PC-9 (cell line): ENCODE measurements at regions not wholly inside any gene's neighbourhood (a gene's known extent, or its start where the extent isn't known, plus 50 kb on each side); places are given as distances from the start of the nearest gene placed in this dataset.

Experiments
- BruUV-seq: library from RNA; stranded (reverse); fragments of 400-500 nt; replicated peaks from 2 replicates; lab custom pipeline; 2021; lab: Mats Ljungman, UMichigan
- CTCF ChIA-PET: fragments of 300-600 bp; sonication (Branson Sonifier 250); formaldehyde crosslinking; loops from one replicate; lab custom pipeline; 2022; ENCODE audit warnings: antibody characterized with exemption; lab: Charles Lee
- POLR2A ChIA-PET: fragments of 300-600 bp; sonication (Branson Sonifier 250); formaldehyde crosslinking; loops from one replicate; lab custom pipeline; 2022; ENCODE audit warnings: antibody characterized with exemption; ENCODE audit not compliant: unreplicated experiment; lab: Charles Lee
- DNase-seq, 2 experiments: peaks; one replicate each; pipeline versions ENCODE4 v3.0.0 to v3.0.0-alpha.2; 2015 to 2022; ENCODE audit warnings: mixed read lengths in 1 of 2
- H2AFZ ChIP-seq: fragments of 200-600 bp; sonication (generic); 2 replicates; pipeline ENCODE4 v1.8.1; 2017; ENCODE audit warnings: antibody characterized with exemption
- H3F3A ChIP-seq: fragments of 200-600 bp; sonication (generic); 2 replicates; pipeline ENCODE4 v1.8.1; 2017; ENCODE audit warnings: antibody characterized with exemption, mild to moderate bottlenecking, low read depth; ENCODE audit not compliant: insufficient read depth
- H3K27ac ChIP-seq: fragments of 200-600 bp; sonication (generic); 2 replicates; pipeline ENCODE4 v1.6.1; 2016; ENCODE audit warnings: mixed run types
- H3K27me3 ChIP-seq: fragments of 200-600 bp; sonication (generic); 2 replicates; pipeline ENCODE4 v1.6.1; 2016; ENCODE audit warnings: low read depth, mixed run types; ENCODE audit not compliant: insufficient read depth
- H3K36me3 ChIP-seq: fragments of 200-600 bp; sonication (generic); 2 replicates; pipeline ENCODE4 v1.6.1; 2016; ENCODE audit warnings: low read depth, mixed run types
- H3K4me1 ChIP-seq: fragments of 200-600 bp; sonication (generic); replicated peaks from 2 replicates; pipeline ENCODE4 v1.6.1; 2016; ENCODE audit warnings: mixed run types; ENCODE audit not compliant: insufficient read depth
- H3K4me2 ChIP-seq: fragments of 200-600 bp; sonication (generic); 2 replicates; pipeline ENCODE4 v1.6.1; 2017; ENCODE audit warnings: mixed run types
- H3K4me3 ChIP-seq: fragments of 200-600 bp; sonication (generic); 2 replicates; pipeline ENCODE4 v1.6.1; 2016; ENCODE audit warnings: mixed run types
- H3K79me2 ChIP-seq: fragments of 200-600 bp; sonication (generic); 2 replicates; pipeline ENCODE4 v1.6.1; 2017; ENCODE audit warnings: low read depth, mixed run types
- H3K9me2 ChIP-seq: fragments of 200-600 bp; sonication (generic); 2 replicates; pipeline ENCODE4 v1.8.1; 2017; ENCODE audit warnings: mild to moderate bottlenecking; ENCODE audit not compliant: insufficient read depth
- H3K9me3 ChIP-seq: fragments of 200-600 bp; sonication (generic); 2 replicates; pipeline ENCODE4 v1.8.1; 2016; ENCODE audit warnings: low read depth; ENCODE audit not compliant: insufficient read depth
- H4K20me1 ChIP-seq: fragments of 200-600 bp; sonication (generic); 2 replicates; pipeline ENCODE4 v1.8.1; 2017; ENCODE audit not compliant: insufficient read depth
- CTCF ChIP-seq: fragments of 200-600 bp; sonication (generic); conservative IDR thresholded peaks from 2 replicates; pipeline ENCODE4 v1.6.1; 2017; ENCODE audit warnings: mixed run types, antibody characterized with exemption, mild to moderate bottlenecking, moderate library complexity
- EZH2 ChIP-seq: fragments of 200-600 bp; sonication (generic); IDR thresholded peaks from 2 replicates; pipeline ENCODE4 v1.8.0; 2017; ENCODE audit warnings: antibody characterized with exemption, low read depth
- intact Hi-C: fragments of 100-400 bp; cut with micrococcal nuclease; formaldehyde crosslinking; loops from one replicate; pipeline ENCODE4 v1.10.0; 2022; ENCODE audit not compliant: unreplicated experiment

- TF ChIP-seq CTCF, result no peak
- no peak for TF ChIP-seq EZH2
- POLR2A ChIA-PET, result no interaction called here
- Histone ChIP-seq H3K4me1 (0 out of 2 replicates have a peak, but pooled peaks cover 14% of the 10 kb centered on the region), H3K27me3 (no peaks in the 10 kb centered on the region), H3K79me2 (no peaks in the 10 kb centered on the region), H3F3A (no peaks in the 10 kb centered on the region), H4K20me1 (no peaks in the 10 kb centered on the region), H3K36me3 (no peaks in the 10 kb centered on the region), H3K4me2 (no peak overlapping the region), H3K4me3 (no peak overlapping the region), H3K9me2 (no peaks in the 10 kb centered on the region), H3K27ac (no peak overlapping the region), H3K9me3 (no peaks in the 10 kb centered on the region), H2AFZ (no peak overlapping the region)
- intact Hi-C loops, result no loop called here
- DNase-seq, result no peak
- no TSS peak for BruUV-seq
- CTCF ChIA-PET, result no interaction called here
Measured at GRCh38 chr6:21357262-21357661, 236.3 kb upstream of the SOX4 start.

- Histone ChIP-seq H3K79me2 (no peaks in the 10 kb centered on the region), H3K4me1 (0 out of 2 replicates have a peak, but pooled peaks cover 14% of the 10 kb centered on the region), H3F3A (no peaks in the 10 kb centered on the region), H3K4me2 (no peak overlapping the region), H3K9me2 (no peaks in the 10 kb centered on the region), H3K36me3 (no peaks in the 10 kb centered on the region), H3K27me3 (no peaks in the 10 kb centered on the region), H3K4me3 (no peak overlapping the region), H4K20me1 (no peaks in the 10 kb centered on the region), H2AFZ (no peak overlapping the region), H3K27ac (no peak overlapping the region), H3K9me3 (no peaks in the 10 kb centered on the region)
- ChIA-PET POLR2A (no interaction called here), CTCF (no interaction called here)
- no TSS peak for BruUV-seq
- intact Hi-C loops, result no loop called here
- DNase-seq, result no peak
- no peak for TF ChIP-seq EZH2
- TF ChIP-seq CTCF, result no peak
Measured at GRCh38 chr6:21359926-21360325, 233.6 kb upstream of the SOX4 start.

- no peak overlapping the region for H2AFZ ChIP-seq
- H3F3A ChIP-seq, result no peaks in the 10 kb centered on the region
Measured at GRCh38 chr6:21360336-21360735, 233.2 kb upstream of the SOX4 start.

More at GRCh38 chr6:21360336-21360735, 233.2 kb upstream of the SOX4 start:
- POLR2A ChIA-PET, result interaction anchor here (0.6 kb wide), 1 partner anchor 14 kb away, joined by 3 read pairs; no protein-coding TSS in a partner anchor
- no peaks in the 10 kb centered on the region for H3K27me3 ChIP-seq
- H3K4me3 ChIP-seq, result no peak overlapping the region
- no peak overlapping the region for H3K27ac ChIP-seq
- BruUV-seq, result no TSS peak
- no peaks in the 10 kb centered on the region for H3K9me2 ChIP-seq
- no peaks in the 10 kb centered on the region for H3K36me3 ChIP-seq
- intact Hi-C loops, result no loop called here
- CTCF ChIA-PET, result no interaction called here
- no peaks in the 10 kb centered on the region for H3K9me3 ChIP-seq
- H3K4me1 ChIP-seq, result 0 out of 2 replicates have a peak, but pooled peaks cover 14% of the 10 kb centered on the region
- H4K20me1 ChIP-seq, result no peaks in the 10 kb centered on the region
- TF ChIP-seq EZH2 (no peak), CTCF (no peak; the same call in 1 of the 2 replicates)
- H3K4me2 ChIP-seq, result no peak overlapping the region
- H3K79me2 ChIP-seq, result no peaks in the 10 kb centered on the region
- peak in 1 of 2 experiments; percentile 18 for DNase-seq
